Fibroblast of lung (primary cell): ENCODE measurements at regions not wholly inside any gene's neighbourhood (a gene's known extent, or its start where the extent isn't known, plus 50 kb on each side); places are given as distances from the start of the nearest gene placed in this dataset.

ENCODE experiments used
- EZH2 ChIP-seq: IDR thresholded peaks from 2 replicates; pipeline ENCODE4 v1.5.1; 2012; ENCODE audit warnings: low read length, control low read depth, mild to moderate bottlenecking; ENCODE audit errors: missing control alignments
- TF ChIP-seq, protein P1 (sequence below), 2 donors: IDR thresholded peaks in 1 of 2; conservative IDR thresholded peaks in 1 of 2; 1 replicate in 1 of 2; 2 replicates in 1 of 2; pipeline ENCODE4 v1.5.1; 2011 to 2012; ENCODE audit warnings: low read length in 2 of 2, control low read depth in 1 of 2, inconsistent platforms in 1 of 2, low read depth in 1 of 2, mild to moderate bottlenecking in 1 of 2

DNA sequence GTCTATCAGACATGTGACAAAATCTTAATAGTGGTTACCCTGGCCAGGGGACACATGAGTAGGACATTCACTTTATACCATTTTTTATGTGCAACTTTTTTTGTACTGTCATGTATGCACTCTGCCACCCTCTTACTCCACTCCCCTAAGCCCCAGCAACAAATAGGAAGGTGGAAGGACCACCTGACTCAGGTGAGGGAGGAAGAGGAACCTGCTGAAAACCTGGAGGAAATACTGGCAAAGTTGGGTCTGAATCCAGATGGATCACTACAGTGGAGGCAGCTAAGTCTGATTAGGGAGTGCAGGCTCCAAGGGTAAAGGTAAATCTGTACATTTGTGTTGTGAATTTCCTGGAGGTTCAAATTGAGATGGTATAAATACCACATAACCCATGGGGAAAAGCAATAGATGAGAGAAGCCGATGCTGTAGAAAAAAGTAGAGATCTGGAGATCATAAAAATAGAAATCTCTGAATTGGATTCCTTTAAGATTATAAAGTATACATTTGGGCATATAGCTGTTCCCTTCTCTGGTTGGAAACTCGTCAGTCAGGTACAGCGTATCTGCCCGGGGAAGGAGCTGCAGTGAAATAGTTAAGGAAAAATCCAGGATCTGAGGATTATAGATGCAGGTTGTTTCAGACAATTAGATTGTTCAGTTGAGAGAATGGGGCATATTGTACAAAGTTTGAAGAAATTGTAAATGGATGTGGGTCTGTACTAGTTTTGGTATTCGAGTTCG is 52.2 kb upstream of the OR9Q1 start:
- TF ChIP-seq, protein P1, sequence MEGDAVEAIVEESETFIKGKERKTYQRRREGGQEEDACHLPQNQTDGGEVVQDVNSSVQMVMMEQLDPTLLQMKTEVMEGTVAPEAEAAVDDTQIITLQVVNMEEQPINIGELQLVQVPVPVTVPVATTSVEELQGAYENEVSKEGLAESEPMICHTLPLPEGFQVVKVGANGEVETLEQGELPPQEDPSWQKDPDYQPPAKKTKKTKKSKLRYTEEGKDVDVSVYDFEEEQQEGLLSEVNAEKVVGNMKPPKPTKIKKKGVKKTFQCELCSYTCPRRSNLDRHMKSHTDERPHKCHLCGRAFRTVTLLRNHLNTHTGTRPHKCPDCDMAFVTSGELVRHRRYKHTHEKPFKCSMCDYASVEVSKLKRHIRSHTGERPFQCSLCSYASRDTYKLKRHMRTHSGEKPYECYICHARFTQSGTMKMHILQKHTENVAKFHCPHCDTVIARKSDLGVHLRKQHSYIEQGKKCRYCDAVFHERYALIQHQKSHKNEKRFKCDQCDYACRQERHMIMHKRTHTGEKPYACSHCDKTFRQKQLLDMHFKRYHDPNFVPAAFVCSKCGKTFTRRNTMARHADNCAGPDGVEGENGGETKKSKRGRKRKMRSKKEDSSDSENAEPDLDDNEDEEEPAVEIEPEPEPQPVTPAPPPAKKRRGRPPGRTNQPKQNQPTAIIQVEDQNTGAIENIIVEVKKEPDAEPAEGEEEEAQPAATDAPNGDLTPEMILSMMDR (conservative IDR thresholded peaks at IDR 0.05 in 1 of 2, IDR thresholded peaks at IDR 0.05 in 1 of 2; ENCODE audit: low read depth in 1 of 2, low read length in 2 of 2): no peak
- TF ChIP-seq EZH2: no peak
